ENCODE measurements at regions not wholly inside any gene's neighbourhood (a gene's known extent, or its start where the extent isn't known, plus 50 kb on each side); places are given as distances from the start of the nearest gene placed in this dataset.

GRCh38 chr3:194801461-194802432 lies 116.1 kb downstream of the FAM43A start:
- no peak for TF ChIP-seq POLR2AphosphoS5 (IDR thresholded peaks at IDR 0.05; ENCODE audit: low read depth, low read length)
- no peak for TF ChIP-seq REST (IDR thresholded peaks at IDR 0.05; ENCODE audit: insufficient read depth in 1 of 2, low read depth in 2 of 2, low read length in 2 of 2)
- no peak for TF ChIP-seq SIN3A (IDR thresholded peaks at IDR 0.05; ENCODE audit: borderline replicate concordance, insufficient read depth, low read length)
- TF ChIP-seq TAF1 (IDR thresholded peaks at IDR 0.05; ENCODE audit: borderline replicate concordance, insufficient read depth, low read length) = no peak
- no peak for TF ChIP-seq FOXP2 (optimal IDR thresholded peaks at IDR 0.05; ENCODE audit: borderline replicate concordance, extremely low read depth, extremely low read length, insufficient read depth)

All from PFSK-1 (cell line).